Activated CD4-positive, CD25-positive, alpha-beta regulatory T cell treated with anti-CD3 and anti-CD28 coated beads, Interleukin-2, amount 50 U/mL, for 24 hours (primary cell): ENCODE measurements at regions not wholly inside any gene's neighbourhood (a gene's known extent, or its start where the extent isn't known, plus 50 kb on each side); places are given as distances from the start of the nearest gene placed in this dataset.

ENCODE experiments used
- ATAC-seq, 2 donors: fragments of 150-1000 bp; cut with Tn5 transposase; one replicate each; pipeline ENCODE4 v1.10.0; 2021; ENCODE audit warnings: mild to moderate bottlenecking in 1 of 2, moderate library complexity in 1 of 2

GRCh38 chr5:73306078-73306719 lies 133.2 kb downstream of the TMEM174 start:
- no peak for ATAC-seq

DNA sequence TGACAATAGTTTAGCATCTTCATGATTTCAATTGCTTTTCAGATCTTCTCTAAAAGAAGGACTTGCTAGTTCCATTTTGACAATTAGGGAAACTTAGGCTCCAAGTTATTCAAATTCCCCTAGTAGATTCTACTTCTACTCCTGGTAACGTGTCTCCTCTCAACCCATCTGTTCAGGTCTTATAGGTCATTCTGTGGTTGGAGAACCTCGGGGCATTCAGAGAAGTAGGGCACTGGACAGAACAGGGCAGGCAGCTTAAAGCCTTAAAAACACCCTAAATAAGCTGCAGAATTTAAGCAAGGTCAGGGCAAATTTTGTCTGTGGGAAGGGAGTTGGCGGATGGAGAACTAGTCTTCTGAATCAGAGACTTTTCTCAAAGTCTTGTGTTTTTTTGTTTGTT lies 132.4 kb downstream of the TMEM174 start:
- ATAC-seq, result no peak

DNA sequence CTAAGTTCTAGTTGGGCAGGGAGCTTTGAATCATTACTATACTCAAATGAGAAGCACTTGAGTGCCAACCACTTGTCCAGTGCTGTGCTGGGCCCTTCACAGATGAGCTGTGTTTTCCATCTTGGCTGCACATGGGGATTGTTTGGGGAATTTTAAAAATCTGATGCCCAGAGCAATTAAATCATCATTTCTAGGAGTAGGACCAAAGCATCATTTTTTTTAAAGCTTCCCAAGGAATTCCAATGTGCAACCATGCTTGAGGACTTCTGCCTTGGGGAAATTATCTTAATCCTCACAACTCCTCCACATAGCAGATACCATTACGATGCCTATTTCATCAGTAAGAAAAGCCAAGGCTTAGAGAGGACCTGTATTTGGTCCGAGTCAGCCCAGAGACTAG lies 131.4 kb downstream of the TMEM174 start:
- ATAC-seq, result no peak

GRCh38 chr5:73303148-73304079 lies 130.4 kb downstream of the TMEM174 start:
- no peak for ATAC-seq

- no peak for ATAC-seq
These were observed 129.8 kb downstream of the TMEM174 start for GRCh38 chr5:73302797-73303147.

DNA sequence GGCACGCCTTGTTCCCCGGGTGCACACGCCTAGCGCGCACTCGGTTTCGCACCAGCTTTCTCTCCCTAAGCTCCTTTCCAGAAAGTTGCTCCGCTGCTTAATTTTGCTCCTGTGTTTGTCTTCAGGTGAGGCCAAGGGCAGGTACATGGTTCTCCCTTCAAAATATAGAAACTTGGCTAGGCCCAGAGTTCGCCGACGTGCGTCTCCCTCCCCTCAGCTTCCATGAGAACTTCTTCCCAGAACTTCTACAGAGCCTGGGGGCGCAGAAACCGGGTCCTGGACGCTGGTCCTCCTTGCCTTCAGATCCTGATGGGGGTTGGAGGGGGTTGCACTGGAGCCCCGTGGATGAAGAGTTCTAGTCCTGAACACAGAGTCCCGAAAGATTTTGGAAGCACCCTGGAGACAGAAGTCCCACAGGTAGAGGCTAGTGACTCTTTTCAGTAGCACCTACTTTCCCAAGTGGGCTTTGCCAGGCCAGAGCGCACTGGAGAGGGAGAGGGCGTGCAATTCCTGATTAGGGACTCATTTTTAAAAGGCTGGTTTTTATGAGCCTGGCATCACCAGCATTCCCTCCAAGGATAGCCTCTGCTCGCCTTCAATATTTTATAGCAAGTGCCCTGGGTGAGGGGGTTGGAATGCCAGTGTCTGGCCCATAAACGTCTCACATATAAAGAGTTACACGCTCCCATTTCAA lies 128.4 kb downstream of the TMEM174 start:
- no peak for ATAC-seq

DNA sequence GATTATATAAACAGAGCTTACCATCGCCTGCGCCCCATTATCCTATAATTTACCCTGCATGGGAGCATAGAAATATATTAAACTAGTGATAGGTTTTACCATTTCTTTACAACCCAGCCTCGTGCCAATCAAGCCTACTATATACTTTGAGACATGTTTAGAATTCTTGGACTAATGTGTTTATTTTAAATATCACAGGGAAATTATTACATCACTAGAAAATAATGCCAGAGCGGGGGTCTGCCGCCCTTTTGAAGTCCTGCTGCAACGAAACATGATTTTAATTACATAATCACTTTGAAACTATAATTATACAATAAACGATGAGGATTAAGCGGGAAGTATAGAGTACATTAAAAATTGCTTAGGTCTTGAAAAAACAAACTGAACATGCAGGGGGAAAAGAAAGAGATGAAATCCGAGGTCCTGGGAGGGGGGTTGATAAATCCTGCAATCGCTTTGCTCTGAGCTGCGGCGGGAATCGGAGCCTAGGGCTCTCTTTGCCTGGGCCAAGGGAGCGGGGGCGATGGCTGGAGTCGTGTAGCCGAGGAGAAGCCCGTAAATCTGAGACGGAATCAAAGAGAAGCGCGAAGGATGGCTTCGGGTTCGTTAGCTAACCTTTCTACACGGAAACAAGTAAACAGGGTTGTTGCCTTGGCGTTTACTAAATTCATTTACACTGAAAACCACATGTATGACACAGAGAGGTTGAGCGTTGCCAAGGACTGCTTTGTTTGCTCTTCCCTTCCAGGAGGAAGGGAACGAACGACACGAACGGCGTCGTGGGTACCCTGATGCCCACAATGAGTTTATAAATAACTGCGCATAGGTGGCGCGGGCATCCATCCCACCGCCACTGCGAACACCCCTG lies 127.6 kb downstream of the TMEM174 start:
- ATAC-seq, result no peak

- ATAC-seq, result no peak
These were observed 126.8 kb downstream of the TMEM174 start for GRCh38 chr5:73299665-73300336.

DNA sequence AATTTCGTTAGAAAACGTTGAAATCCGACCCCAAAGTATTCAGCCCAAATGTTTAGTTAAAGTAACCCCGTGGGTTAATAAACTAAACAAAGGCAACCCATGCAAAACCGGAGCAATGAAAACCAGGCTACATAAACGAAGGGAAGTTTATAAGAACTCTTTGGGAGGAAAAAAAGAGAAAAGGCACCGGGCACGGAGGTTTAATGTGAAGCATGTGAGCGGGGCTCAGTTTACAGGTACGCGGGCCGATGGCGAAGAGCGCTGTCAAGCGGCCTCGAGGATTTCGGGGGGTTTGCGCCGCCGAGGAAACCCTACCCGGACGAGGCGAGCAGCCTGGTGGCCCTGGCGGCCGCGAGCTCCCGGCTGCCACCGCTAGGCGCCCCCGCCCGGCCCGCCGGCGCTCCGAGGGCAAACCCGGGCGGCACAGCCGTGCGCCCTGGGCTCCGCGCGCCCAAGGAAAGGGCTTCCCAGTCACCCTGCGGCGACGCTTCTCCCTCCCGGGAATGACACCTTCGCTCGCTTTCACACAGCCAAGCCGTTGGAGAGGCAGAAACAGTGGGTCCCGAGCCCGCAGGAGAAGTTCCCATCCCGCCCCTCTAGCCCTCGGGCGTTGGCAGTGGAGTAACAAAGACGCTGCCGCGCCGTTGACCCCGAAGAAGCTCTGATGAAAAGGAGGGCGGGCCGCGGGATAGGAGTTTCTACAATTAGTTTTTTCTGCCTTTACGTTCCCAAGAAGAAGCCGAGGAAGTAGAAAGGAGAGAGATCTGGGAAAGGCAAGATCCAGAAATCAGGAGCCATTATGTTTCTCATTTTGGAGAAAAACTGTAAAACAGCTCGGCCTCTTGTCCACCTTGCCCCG lies 126.0 kb downstream of the TMEM174 start:
- no peak for ATAC-seq

- no peak for ATAC-seq
These were observed 125.3 kb downstream of the TMEM174 start for GRCh38 chr5:73298251-73298771.

GRCh38 chr5:73297430-73297829 lies 124.4 kb downstream of the TMEM174 start:
- ATAC-seq, result no peak

DNA sequence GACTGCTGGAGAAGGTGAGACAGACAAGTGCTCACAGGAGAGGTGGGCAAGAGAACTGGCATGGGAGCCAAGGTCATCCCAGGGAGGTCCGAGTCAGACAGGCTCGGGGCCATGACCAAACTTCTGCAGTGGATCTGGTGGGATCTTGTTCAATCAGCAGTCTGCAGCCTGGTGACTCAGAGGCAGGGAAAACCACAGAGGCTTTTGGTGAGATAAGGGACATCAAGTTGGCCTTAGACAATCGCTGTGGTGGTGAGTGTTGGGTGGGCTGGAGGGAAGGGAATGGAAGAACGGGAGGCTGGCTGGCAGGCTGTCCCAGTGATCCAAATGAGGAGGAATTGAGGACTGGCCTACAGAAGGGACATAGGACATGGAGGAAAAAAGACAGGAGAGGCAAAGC lies 123.8 kb downstream of the TMEM174 start:
- no peak for ATAC-seq

DNA sequence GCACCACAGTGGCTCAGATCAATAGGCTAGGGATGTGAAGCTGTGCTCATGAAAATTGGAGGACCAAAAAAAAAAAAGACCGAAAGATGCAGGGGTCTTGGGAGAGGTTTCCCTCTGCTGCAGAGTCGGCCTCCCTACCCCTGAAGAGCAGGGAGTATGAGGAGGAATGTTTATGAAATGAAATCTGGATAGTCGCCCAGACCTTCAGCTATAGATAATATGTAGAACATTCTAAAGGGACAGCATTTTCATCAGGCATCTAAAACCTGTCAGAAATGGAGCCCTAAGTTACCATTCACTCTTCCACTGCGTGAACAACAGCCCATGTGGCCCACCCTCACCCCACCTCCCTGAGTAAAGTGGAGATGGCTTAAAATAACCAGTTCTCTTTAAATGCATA lies 122.9 kb downstream of the TMEM174 start:
- ATAC-seq, result no peak

GRCh38 chr5:73295447-73295846 lies 122.5 kb downstream of the TMEM174 start:
- ATAC-seq, result no peak

DNA sequence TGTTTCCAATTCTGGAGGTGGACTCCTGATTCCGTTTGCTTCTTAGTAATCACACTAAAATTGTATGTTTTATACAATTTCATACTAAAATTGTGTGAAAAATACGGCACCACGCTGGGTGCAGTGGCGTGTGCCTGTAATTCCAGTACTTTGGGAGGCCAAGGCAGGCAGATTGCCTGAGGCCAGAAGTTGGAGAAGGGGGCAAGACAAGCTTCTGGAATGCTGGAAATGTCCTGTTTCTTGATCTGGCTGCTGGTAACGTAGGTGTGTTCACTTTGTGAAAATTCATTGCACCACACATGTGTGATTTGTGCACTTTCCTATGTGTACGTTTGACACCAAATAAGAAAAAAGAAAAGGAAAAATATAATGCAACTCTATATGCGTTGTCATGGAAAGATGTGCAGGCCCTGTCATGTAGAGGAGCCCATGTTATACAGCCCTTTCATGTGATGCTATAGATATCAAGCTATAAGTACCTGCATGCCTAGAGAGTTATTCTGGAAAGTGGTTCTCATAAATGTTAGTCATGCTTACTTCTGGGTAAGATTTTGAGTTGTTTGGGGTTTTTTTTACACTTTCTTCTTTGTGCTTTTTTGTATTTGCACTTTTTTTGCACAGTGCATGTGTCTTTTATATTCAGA lies 119.9 kb downstream of the TMEM174 start:
- no peak for ATAC-seq

- no peak for ATAC-seq
These were observed 118.9 kb downstream of the TMEM174 start for GRCh38 chr5:73291873-73292272.

- no peak for ATAC-seq
These were observed 117.2 kb downstream of the TMEM174 start for GRCh38 chr5:73290242-73290641.

GRCh38 chr5:73288803-73289720 lies 116.1 kb downstream of the TMEM174 start:
- ATAC-seq, result no peak

GRCh38 chr5:73286896-73287295 lies 113.9 kb downstream of the TMEM174 start:
- no peak for ATAC-seq
